ENCODE measurements at regions not wholly inside any gene's neighbourhood (a gene's known extent, or its start where the extent isn't known, plus 50 kb on each side); places are given as distances from the start of the nearest gene placed in this dataset.

- TF ChIP-seq ZBTB33 (IDR thresholded peaks at IDR 0.05; ENCODE audit: borderline replicate concordance, low read depth) (no peak), USF2 (IDR thresholded peaks at IDR 0.05; ENCODE audit: borderline replicate concordance, low read depth, low read length) (no peak), FOXM1 (IDR thresholded peaks at IDR 0.05; ENCODE audit: low read depth) (no peak), NFIC (IDR thresholded peaks at IDR 0.05; ENCODE audit: borderline replicate concordance) (no peak)
These were observed 318.9 kb downstream of the CXCL12 start (continued) for GRCh38 chr10:44065788-44066526.

GRCh38 chr10:44064987-44065787, 319.7 kb downstream of the CXCL12 start:
- 45% methylated on average over 6 of the region's 7 CpGs for WGBS (ENCODE audit: low lambda C conversion rate)
- H3K9me2 ChIP-seq = no peaks in the 10 kb centered on the region
- H3K36me3 ChIP-seq (replicated peaks in 1 of 2; ENCODE audit: control insufficient read depth in 1 of 2, insufficient read depth in 2 of 2, low read length in 1 of 2) = no peaks in the 10 kb centered on the region
- TF ChIP-seq YY1 (IDR thresholded peaks at IDR 0.05; ENCODE audit: low read depth) (no peak), GABPA (IDR thresholded peaks at IDR 0.05; ENCODE audit: low read depth) (no peak), PBX3 (IDR thresholded peaks at IDR 0.05) (no peak), ZBTB33 (IDR thresholded peaks at IDR 0.05; ENCODE audit: borderline replicate concordance, low read depth) (no peak), USF2 (IDR thresholded peaks at IDR 0.05; ENCODE audit: borderline replicate concordance, low read depth, low read length) (no peak), TAF1 (IDR thresholded peaks at IDR 0.05; ENCODE audit: borderline replicate concordance, low read depth, low read length) (no peak), ELF1 (IDR thresholded peaks at IDR 0.05) (no peak), USF1 (IDR thresholded peaks at IDR 0.05; ENCODE audit: borderline replicate concordance, low read depth) (no peak), TCF12 (IDR thresholded peaks at IDR 0.05) (no peak), RCOR1 (IDR thresholded peaks at IDR 0.05; ENCODE audit: low read length) (no peak), EP300 (IDR thresholded peaks at IDR 0.05; ENCODE audit: borderline replicate concordance in 1 of 2, low read depth in 1 of 2, low read length in 1 of 2) (no peak), GATA2 (CRISPR knock-in tag; IDR thresholded peaks at IDR 0.05) (no peak), NFIC (IDR thresholded peaks at IDR 0.05; ENCODE audit: borderline replicate concordance) (no peak), CHD2 (IDR thresholded peaks at IDR 0.05; ENCODE audit: low read length, partially characterized antibody) (no peak), RFX5 (IDR thresholded peaks at IDR 0.05; ENCODE audit: low read length) (no peak)
- H3K9me3 ChIP-seq = no peaks in the 10 kb centered on the region
- no peak overlapping the region for H3K4me2 ChIP-seq
- no peaks in the 10 kb centered on the region for H3K79me2 ChIP-seq (ENCODE audit: insufficient read depth)
- no peaks in the 10 kb centered on the region for H3K27me3 ChIP-seq (ENCODE audit: insufficient read depth)
- H4K20me1 ChIP-seq (ENCODE audit: insufficient read depth) = no peaks in the 10 kb centered on the region
- H2AFZ ChIP-seq (ENCODE audit: low read depth) = no peak overlapping the region
- POLR2A ChIA-PET = no interaction called here
- H3K9ac ChIP-seq = no peak overlapping the region
- CTCF ChIA-PET = interaction anchor here (0.8 to 2.6 kb wide), 4 partner anchors 14 to 375 kb away, joined by 3 to 5 read pairs (median 3); no protein-coding TSS in a partner anchor
- no peak for DNase-seq
- H3K4me1 ChIP-seq (ENCODE audit: control insufficient read depth in 1 of 2, insufficient read depth in 2 of 2, low read depth in 1 of 2, low read length in 1 of 2) = peaks cover 0 to 7% of the 10 kb centered on the region in 2 experiments; a peak in 1 of 4 replicates
- H3K27ac ChIP-seq (ENCODE audit: low read depth in 2 of 2, low read length in 1 of 2) = no peak overlapping the region
- no peaks in the 10 kb centered on the region for H3F3A ChIP-seq (replicated peaks; ENCODE audit: insufficient read depth)
- H3K4me3 ChIP-seq (ENCODE audit: low read depth in 2 of 2, low read length in 1 of 2) = no peak overlapping the region
